ENCODE measurements at regions not wholly inside any gene's neighbourhood (a gene's known extent, or its start where the extent isn't known, plus 50 kb on each side); places are given as distances from the start of the nearest gene placed in this dataset.

- TF ChIP-seq ARNT (IDR thresholded peaks at IDR 0.05) (no peak), ZNF384 (IDR thresholded peaks at IDR 0.05) (no peak), PKNOX1 (IDR thresholded peaks at IDR 0.05) (no peak), TARDBP (IDR thresholded peaks at IDR 0.05) (no peak)
These were observed 68.2 kb upstream of the ETV6 start for GRCh38 chr12:11581179-11581755.
